PC-9 (cell line): ENCODE measurements at regions not wholly inside any gene's neighbourhood (a gene's known extent, or its start where the extent isn't known, plus 50 kb on each side); places are given as distances from the start of the nearest gene placed in this dataset.

Source experiments
- EZH2 ChIP-seq: fragments of 200-600 bp; sonication (generic); IDR thresholded peaks from 2 replicates; pipeline ENCODE4 v1.8.0; 2017; ENCODE audit warnings: antibody characterized with exemption, low read depth
- TF ChIP-seq, protein P1 (sequence below): fragments of 200-600 bp; sonication (generic); conservative IDR thresholded peaks from 2 replicates; pipeline ENCODE4 v1.6.1; 2017; ENCODE audit warnings: mixed run types, antibody characterized with exemption, mild to moderate bottlenecking, moderate library complexity

DNA sequence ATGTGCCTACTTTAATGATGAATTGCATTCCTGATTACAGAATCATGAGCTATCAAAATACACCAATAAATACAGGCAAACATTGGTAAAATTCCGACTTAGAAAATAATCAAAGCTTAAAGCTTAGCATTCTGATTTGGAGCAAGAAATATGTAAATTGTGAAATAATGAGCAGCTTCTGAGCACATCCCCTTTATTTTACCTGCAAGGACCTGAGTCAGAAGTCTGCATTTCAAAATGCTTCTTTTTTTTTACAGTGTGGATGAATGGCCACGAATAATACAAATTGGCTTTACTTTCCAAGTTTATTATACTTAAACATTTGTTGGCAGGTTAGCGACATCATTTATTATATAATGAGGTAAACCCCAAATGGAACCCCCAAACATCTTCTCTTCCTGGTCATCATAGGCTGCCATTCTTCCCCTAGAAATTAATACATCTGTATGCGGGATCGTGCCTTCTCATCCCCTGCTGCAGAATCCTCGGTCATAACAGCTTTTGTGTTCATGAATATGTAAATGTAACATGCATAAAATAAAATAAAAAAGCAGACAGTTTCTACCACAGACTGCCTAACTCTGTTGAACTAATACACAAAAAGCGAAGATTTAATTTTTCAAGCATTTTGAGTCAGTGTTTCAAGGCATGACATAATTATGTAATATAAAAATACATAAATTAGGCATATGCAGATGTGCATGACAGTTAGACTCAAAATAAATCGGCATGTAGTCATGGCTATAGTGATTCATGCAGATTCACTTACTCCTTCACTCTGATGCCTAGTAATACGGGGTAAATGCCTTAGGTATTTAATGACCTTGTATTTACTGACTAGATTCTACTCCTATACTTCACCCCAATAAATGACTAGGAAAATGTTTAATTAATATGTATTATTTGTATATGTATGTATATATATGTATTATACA is 339.7 kb downstream of the USP25 start:
- TF ChIP-seq, protein P1, sequence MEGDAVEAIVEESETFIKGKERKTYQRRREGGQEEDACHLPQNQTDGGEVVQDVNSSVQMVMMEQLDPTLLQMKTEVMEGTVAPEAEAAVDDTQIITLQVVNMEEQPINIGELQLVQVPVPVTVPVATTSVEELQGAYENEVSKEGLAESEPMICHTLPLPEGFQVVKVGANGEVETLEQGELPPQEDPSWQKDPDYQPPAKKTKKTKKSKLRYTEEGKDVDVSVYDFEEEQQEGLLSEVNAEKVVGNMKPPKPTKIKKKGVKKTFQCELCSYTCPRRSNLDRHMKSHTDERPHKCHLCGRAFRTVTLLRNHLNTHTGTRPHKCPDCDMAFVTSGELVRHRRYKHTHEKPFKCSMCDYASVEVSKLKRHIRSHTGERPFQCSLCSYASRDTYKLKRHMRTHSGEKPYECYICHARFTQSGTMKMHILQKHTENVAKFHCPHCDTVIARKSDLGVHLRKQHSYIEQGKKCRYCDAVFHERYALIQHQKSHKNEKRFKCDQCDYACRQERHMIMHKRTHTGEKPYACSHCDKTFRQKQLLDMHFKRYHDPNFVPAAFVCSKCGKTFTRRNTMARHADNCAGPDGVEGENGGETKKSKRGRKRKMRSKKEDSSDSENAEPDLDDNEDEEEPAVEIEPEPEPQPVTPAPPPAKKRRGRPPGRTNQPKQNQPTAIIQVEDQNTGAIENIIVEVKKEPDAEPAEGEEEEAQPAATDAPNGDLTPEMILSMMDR: no peak
- TF ChIP-seq EZH2: no peak
